ENCODE measurements at regions not wholly inside any gene's neighbourhood (a gene's known extent, or its start where the extent isn't known, plus 50 kb on each side); places are given as distances from the start of the nearest gene placed in this dataset.

DNA sequence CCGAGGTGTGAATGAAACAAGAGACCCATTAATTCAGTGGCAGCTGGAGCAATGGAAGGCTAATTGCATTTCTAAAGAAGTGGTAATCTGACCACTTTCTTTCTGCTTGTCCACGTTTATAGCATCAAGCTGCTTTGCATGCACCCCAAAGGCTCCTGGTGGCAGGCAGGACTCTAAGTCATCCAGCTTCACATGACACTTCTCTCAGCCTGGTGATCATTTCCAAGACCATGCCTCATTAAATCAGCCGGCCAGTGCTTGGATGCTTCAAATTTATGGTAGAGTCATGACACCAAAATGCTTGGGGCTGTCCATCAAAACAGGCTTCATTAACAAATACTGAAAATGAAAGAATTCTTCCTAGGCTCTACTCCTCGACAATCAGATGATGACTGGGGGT, 614.9 kb downstream of the DOK5 start:
- TF ChIP-seq ARNTL (CRISPR knock-in tag; IDR thresholded peaks at IDR 0.05; ENCODE audit: borderline replicate concordance, low read depth) (no peak), ZFP30 (CRISPR knock-in tag; IDR thresholded peaks at IDR 0.05) (no peak), TOX (CRISPR knock-in tag; IDR thresholded peaks at IDR 0.05; ENCODE audit: borderline replicate concordance) (no peak), RARB (CRISPR knock-in tag; IDR thresholded peaks at IDR 0.05) (no peak)
- TF ChIP-seq, protein P1, sequence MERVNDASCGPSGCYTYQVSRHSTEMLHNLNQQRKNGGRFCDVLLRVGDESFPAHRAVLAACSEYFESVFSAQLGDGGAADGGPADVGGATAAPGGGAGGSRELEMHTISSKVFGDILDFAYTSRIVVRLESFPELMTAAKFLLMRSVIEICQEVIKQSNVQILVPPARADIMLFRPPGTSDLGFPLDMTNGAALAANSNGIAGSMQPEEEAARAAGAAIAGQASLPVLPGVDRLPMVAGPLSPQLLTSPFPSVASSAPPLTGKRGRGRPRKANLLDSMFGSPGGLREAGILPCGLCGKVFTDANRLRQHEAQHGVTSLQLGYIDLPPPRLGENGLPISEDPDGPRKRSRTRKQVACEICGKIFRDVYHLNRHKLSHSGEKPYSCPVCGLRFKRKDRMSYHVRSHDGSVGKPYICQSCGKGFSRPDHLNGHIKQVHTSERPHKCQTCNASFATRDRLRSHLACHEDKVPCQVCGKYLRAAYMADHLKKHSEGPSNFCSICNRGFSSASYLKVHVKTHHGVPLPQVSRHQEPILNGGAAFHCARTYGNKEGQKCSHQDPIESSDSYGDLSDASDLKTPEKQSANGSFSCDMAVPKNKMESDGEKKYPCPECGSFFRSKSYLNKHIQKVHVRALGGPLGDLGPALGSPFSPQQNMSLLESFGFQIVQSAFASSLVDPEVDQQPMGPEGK (CRISPR knock-in tag; IDR thresholded peaks at IDR 0.05; ENCODE audit: borderline replicate concordance), result no peak

Measured in SK-N-SH treated with all-trans-retinoic acid at 6 μM for 48 hours (cell line).